ENCODE measurements at regions not wholly inside any gene's neighbourhood (a gene's known extent, or its start where the extent isn't known, plus 50 kb on each side); places are given as distances from the start of the nearest gene placed in this dataset.

- BruUV-seq (replicated peaks): no TSS peak
- TF ChIP-seq SIN3A (IDR thresholded peaks at IDR 0.05; ENCODE audit: borderline replicate concordance, insufficient read depth, low read depth, low read length) (no peak), TCF7L2 (IDR thresholded peaks at IDR 0.05; ENCODE audit: low read depth, low read length) (no peak), POLR2AphosphoS5 (IDR thresholded peaks at IDR 0.05; ENCODE audit: low read depth, low read length) (no peak), REST (IDR thresholded peaks at IDR 0.05; ENCODE audit: insufficient read depth in 1 of 2, low read depth in 2 of 2, low read length in 1 of 2) (no peak)
- TF ChIP-seq, protein P1, sequence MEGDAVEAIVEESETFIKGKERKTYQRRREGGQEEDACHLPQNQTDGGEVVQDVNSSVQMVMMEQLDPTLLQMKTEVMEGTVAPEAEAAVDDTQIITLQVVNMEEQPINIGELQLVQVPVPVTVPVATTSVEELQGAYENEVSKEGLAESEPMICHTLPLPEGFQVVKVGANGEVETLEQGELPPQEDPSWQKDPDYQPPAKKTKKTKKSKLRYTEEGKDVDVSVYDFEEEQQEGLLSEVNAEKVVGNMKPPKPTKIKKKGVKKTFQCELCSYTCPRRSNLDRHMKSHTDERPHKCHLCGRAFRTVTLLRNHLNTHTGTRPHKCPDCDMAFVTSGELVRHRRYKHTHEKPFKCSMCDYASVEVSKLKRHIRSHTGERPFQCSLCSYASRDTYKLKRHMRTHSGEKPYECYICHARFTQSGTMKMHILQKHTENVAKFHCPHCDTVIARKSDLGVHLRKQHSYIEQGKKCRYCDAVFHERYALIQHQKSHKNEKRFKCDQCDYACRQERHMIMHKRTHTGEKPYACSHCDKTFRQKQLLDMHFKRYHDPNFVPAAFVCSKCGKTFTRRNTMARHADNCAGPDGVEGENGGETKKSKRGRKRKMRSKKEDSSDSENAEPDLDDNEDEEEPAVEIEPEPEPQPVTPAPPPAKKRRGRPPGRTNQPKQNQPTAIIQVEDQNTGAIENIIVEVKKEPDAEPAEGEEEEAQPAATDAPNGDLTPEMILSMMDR (IDR thresholded peaks at IDR 0.05): no peak
- ChIA-PET CTCF (no interaction called here), POLR2A (no interaction called here)
- ATAC-seq (no peak), DNase-seq (ENCODE audit: low read depth, low spot score) (no peak)
- no peak overlapping the region for H3K27ac ChIP-seq (ENCODE audit: low read length)
- intact Hi-C loops (cut with micrococcal nuclease; ENCODE audit: unreplicated experiment) (no loop called here), in situ Hi-C loops (cut with HindIII; ENCODE audit: low pct_unique_long_range_greater_than_20kb, low sequenced_read_pairs) (no loop called here)
- no peaks in the 10 kb centered on the region for H3K36me3 ChIP-seq (ENCODE audit: control insufficient read depth, insufficient read depth, low read length)
- H3K4me3 ChIP-seq (ENCODE audit: low read depth in 2 of 2, low read length in 2 of 2): no peak overlapping the region
- H3K27me3 ChIP-seq (ENCODE audit: control insufficient read depth, insufficient read depth, low read length): no peaks in the 10 kb centered on the region
- no peaks in the 10 kb centered on the region for H3K4me1 ChIP-seq (ENCODE audit: control insufficient read depth, insufficient read depth, low read length)
- H3K9me3 ChIP-seq (ENCODE audit: control insufficient read depth, insufficient read depth, low read depth, low read length): no peaks in the 10 kb centered on the region
Measured at GRCh38 chr12:58295268-58295667, 353.9 kb downstream of the ATP23 start.

- Histone ChIP-seq H3K4me1 (ENCODE audit: control insufficient read depth, insufficient read depth, low read length) (no peaks in the 10 kb centered on the region), H3K9me3 (ENCODE audit: control insufficient read depth, insufficient read depth, low read depth, low read length) (no peaks in the 10 kb centered on the region), H3K27ac (ENCODE audit: low read length) (no peak overlapping the region), H3K36me3 (ENCODE audit: control insufficient read depth, insufficient read depth, low read length) (no peaks in the 10 kb centered on the region), H3K27me3 (ENCODE audit: control insufficient read depth, insufficient read depth, low read length) (no peaks in the 10 kb centered on the region), H3K4me3 (ENCODE audit: low read depth in 2 of 2, low read length in 2 of 2) (no peak overlapping the region)
- ATAC-seq (no peak), DNase-seq (ENCODE audit: low read depth, low spot score) (no peak)
- ChIA-PET CTCF (no interaction called here), POLR2A (no interaction called here)
- intact Hi-C loops (cut with micrococcal nuclease; ENCODE audit: unreplicated experiment) (no loop called here), in situ Hi-C loops (cut with HindIII; ENCODE audit: low pct_unique_long_range_greater_than_20kb, low sequenced_read_pairs) (no loop called here)
- no TSS peak for BruUV-seq (replicated peaks)
- TF ChIP-seq SIN3A (IDR thresholded peaks at IDR 0.05; ENCODE audit: borderline replicate concordance, insufficient read depth, low read depth, low read length) (no peak), TCF7L2 (IDR thresholded peaks at IDR 0.05; ENCODE audit: low read depth, low read length) (no peak), REST (IDR thresholded peaks at IDR 0.05; ENCODE audit: insufficient read depth in 1 of 2, low read depth in 2 of 2, low read length in 1 of 2) (no peak), POLR2AphosphoS5 (IDR thresholded peaks at IDR 0.05; ENCODE audit: low read depth, low read length) (no peak)
- TF ChIP-seq, protein P1 (IDR thresholded peaks at IDR 0.05): no peak
Measured at GRCh38 chr12:58296863-58297262, 355.5 kb downstream of the ATP23 start.

Measured in Panc1 (cell line).